Loucy (cell line): ENCODE measurements at regions not wholly inside any gene's neighbourhood (a gene's known extent, or its start where the extent isn't known, plus 50 kb on each side); places are given as distances from the start of the nearest gene placed in this dataset.

Experiments
- EZH2phosphoT487 ChIP-seq: fragments of 200-600 bp; IDR thresholded peaks from 2 replicates; pipeline ENCODE4 v1.6.1; 2018; ENCODE audit warnings: antibody characterized with exemption, mild to moderate bottlenecking, moderate library complexity, borderline replicate concordance
- TF ChIP-seq, protein P1 (sequence below): fragments of 200-600 bp; sonication (generic); conservative IDR thresholded peaks from 2 replicates; pipeline ENCODE4 v1.5.1; 2014; ENCODE audit warnings: mild to moderate bottlenecking, antibody characterized with exemption, low read length

DNA sequence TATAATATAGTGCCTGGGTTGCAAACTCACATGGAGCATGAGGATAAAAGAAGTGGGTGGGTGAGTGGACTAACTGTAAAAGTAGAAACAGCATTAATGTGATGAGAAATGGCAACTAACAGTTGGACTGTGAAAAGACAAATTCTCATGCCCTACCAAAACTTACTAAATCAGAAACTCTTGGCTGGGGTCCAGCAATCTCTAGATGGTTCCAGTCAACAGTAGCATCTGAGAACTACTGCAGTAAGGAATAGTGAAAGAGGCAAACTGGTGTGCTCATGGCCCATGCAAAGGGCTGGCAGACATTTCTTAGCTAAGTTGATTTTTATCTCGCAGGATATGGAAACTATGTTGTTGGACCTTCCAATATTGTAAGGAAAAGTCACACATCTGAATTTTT, 150.3 kb downstream of the PIK3R1 start:
- TF ChIP-seq, protein P1, sequence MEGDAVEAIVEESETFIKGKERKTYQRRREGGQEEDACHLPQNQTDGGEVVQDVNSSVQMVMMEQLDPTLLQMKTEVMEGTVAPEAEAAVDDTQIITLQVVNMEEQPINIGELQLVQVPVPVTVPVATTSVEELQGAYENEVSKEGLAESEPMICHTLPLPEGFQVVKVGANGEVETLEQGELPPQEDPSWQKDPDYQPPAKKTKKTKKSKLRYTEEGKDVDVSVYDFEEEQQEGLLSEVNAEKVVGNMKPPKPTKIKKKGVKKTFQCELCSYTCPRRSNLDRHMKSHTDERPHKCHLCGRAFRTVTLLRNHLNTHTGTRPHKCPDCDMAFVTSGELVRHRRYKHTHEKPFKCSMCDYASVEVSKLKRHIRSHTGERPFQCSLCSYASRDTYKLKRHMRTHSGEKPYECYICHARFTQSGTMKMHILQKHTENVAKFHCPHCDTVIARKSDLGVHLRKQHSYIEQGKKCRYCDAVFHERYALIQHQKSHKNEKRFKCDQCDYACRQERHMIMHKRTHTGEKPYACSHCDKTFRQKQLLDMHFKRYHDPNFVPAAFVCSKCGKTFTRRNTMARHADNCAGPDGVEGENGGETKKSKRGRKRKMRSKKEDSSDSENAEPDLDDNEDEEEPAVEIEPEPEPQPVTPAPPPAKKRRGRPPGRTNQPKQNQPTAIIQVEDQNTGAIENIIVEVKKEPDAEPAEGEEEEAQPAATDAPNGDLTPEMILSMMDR, result no peak
- TF ChIP-seq EZH2phosphoT487, result no peak
